Esophagus squamous epithelium (tissue), 4 donors: ENCODE measurements at regions not wholly inside any gene's neighbourhood (a gene's known extent, or its start where the extent isn't known, plus 50 kb on each side); places are given as distances from the start of the nearest gene placed in this dataset.

ENCODE experiments used
- POLR2A ChIP-seq, 4 donors: fragments of 450-650 bp; IDR thresholded peaks; one replicate each; pipeline ENCODE4 v1.6.1; 2017; ENCODE audit warnings: antibody characterized with exemption in 4 of 4, mild to moderate bottlenecking in 4 of 4, moderate library complexity in 3 of 4
- TF ChIP-seq, protein P1 (sequence below), 6 experiments: fragments of 450-650 bp in 4 of 6; fragments of 200-600 bp in 2 of 6; sonication (generic) in 2 of 6; IDR thresholded peaks; one replicate each; pipeline ENCODE4 v1.5.1; 2016 to 2019; ENCODE audit warnings: antibody characterized with exemption in 6 of 6, mild to moderate bottlenecking in 4 of 6, moderate library complexity in 4 of 6

DNA sequence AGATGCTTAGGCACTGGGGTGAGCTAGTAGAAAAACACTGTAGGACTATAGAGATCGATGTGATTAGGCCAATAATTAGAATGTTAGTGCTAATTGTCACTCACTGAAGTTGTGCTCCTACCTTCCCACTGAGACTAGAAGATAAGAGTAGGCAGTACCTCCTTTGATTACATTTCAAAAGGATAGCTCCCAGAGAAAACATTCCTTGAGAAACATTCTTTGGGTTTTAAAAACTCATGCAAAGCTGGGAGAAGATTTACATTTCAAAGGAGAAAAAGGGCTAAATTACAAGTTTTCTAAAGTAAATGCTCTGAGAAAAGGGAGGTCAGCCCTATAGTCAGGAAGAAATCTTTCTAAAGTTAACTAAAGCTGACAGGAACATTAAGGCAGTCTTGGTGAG lies 860.3 kb upstream of the NDST4 start:
- TF ChIP-seq, protein P1, sequence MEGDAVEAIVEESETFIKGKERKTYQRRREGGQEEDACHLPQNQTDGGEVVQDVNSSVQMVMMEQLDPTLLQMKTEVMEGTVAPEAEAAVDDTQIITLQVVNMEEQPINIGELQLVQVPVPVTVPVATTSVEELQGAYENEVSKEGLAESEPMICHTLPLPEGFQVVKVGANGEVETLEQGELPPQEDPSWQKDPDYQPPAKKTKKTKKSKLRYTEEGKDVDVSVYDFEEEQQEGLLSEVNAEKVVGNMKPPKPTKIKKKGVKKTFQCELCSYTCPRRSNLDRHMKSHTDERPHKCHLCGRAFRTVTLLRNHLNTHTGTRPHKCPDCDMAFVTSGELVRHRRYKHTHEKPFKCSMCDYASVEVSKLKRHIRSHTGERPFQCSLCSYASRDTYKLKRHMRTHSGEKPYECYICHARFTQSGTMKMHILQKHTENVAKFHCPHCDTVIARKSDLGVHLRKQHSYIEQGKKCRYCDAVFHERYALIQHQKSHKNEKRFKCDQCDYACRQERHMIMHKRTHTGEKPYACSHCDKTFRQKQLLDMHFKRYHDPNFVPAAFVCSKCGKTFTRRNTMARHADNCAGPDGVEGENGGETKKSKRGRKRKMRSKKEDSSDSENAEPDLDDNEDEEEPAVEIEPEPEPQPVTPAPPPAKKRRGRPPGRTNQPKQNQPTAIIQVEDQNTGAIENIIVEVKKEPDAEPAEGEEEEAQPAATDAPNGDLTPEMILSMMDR (IDR thresholded peaks at IDR 0.05): no peak
- TF ChIP-seq POLR2A (IDR thresholded peaks at IDR 0.05): no peak
